ENCODE measurements at regions not wholly inside any gene's neighbourhood (a gene's known extent, or its start where the extent isn't known, plus 50 kb on each side); places are given as distances from the start of the nearest gene placed in this dataset.
"Not testable (repeated sequence)": the region's sequence is repeated elsewhere in the genome, so short reads cannot be mapped to it uniquely, and the experiment has no call there.

- no peak for DNase-seq
Observed at GRCh38 chr21:29396951-29397455, 98.3 kb downstream of the BACH1 start.

- no peak for DNase-seq
Observed at GRCh38 chr21:29403301-29403700, 104.6 kb downstream of the BACH1 start.

GRCh38 chr21:29403922-29404538 lies 105.3 kb downstream of the BACH1 start:
- no peak for DNase-seq

GRCh38 chr21:29405503-29406122 lies 106.9 kb downstream of the BACH1 start:
- no peak for DNase-seq

- DNase-seq = no peak
Observed at GRCh38 chr21:29406385-29406784, 107.7 kb downstream of the BACH1 start.

GRCh38 chr21:29407571-29407970 lies 108.8 kb downstream of the BACH1 start:
- no peak for DNase-seq

- DNase-seq = no peak
Observed at GRCh38 chr21:29413683-29414082, 115.0 kb downstream of the BACH1 start.

- DNase-seq = no peak
Observed at GRCh38 chr21:29416268-29416667, 117.5 kb downstream of the BACH1 start.

- DNase-seq = no peak
Observed at GRCh38 chr21:29418813-29419212, 120.1 kb downstream of the BACH1 start.

- no peak for DNase-seq
Observed at GRCh38 chr21:29419422-29419821, 120.7 kb downstream of the BACH1 start.

GRCh38 chr21:29423099-29423870 lies 124.6 kb downstream of the BACH1 start:
- no peak for DNase-seq

- no peak for DNase-seq
Observed at GRCh38 chr21:29424728-29425127, 126.0 kb downstream of the BACH1 start.

GRCh38 chr21:29429218-29429617 lies 130.5 kb downstream of the BACH1 start:
- no peak for DNase-seq

- no peak for DNase-seq
Observed at GRCh38 chr21:29430030-29430429, 131.3 kb downstream of the BACH1 start.

- no peak for DNase-seq
Observed at GRCh38 chr21:29430576-29430975, 131.9 kb downstream of the BACH1 start.

- no peak for DNase-seq
Observed at GRCh38 chr21:29431178-29431577, 132.5 kb downstream of the BACH1 start.

- no peak for DNase-seq
Observed at GRCh38 chr21:29431680-29432079, 133.0 kb downstream of the BACH1 start.

- no peak for DNase-seq
Observed at GRCh38 chr21:29433366-29434059, 134.8 kb downstream of the BACH1 start.

GRCh38 chr21:29434081-29434480 lies 135.4 kb downstream of the BACH1 start:
- DNase-seq = no peak

GRCh38 chr21:29434982-29435381 lies 136.3 kb downstream of the BACH1 start:
- DNase-seq = not testable (repeated sequence)

GRCh38 chr21:29436143-29436542 lies 137.4 kb downstream of the BACH1 start:
- no peak for DNase-seq

GRCh38 chr21:29436650-29437049 lies 137.9 kb downstream of the BACH1 start:
- no peak for DNase-seq

- no peak for DNase-seq
Observed at GRCh38 chr21:29441651-29442050, 142.9 kb downstream of the BACH1 start.

Measured in NCI-H524 treated with DMSO at 0.1 percent for 48 hours (cell line).